OCI-LY3 (cell line): ENCODE measurements at regions not wholly inside any gene's neighbourhood (a gene's known extent, or its start where the extent isn't known, plus 50 kb on each side); places are given as distances from the start of the nearest gene placed in this dataset.

Experiments
- H2AFZ ChIP-seq: fragments of 200-600, 300-600 bp; shearing (Covaris generic); 2 replicates; pipeline ENCODE4 v1.6.0; 2014; ENCODE audit warnings: antibody characterized with exemption, low read depth, low read length
- H3K27ac ChIP-seq: fragments of 200-600, 300-600 bp; sonication (generic); 2 replicates; pipeline ENCODE4 v1.5.1; 2014; ENCODE audit warnings: mild to moderate bottlenecking, low read length, moderate library complexity, mixed read lengths
- H3K27me3 ChIP-seq: fragments of 200-600, 300-600 bp; sonication (generic); 2 replicates; pipeline ENCODE4 v1.6.1; 2014; ENCODE audit warnings: low read depth, low read length, mixed read lengths
- H3K36me3 ChIP-seq: fragments of 200-600, 300-600 bp; sonication (generic); replicated peaks from 2 replicates; pipeline ENCODE3; 2014; ENCODE audit warnings: low read depth, low read length, mixed read lengths
- H3K4me1 ChIP-seq: fragments of 300-600, 200-600 bp; sonication (generic); 2 replicates; pipeline ENCODE4 v1.6.1; 2014; ENCODE audit warnings: low read length, mixed read lengths
- H3K4me2 ChIP-seq: fragments of 200-600, 300-600 bp; sonication (generic); 2 replicates; pipeline ENCODE4 v1.6.1; 2014; ENCODE audit warnings: low read length, mixed read lengths
- H3K4me3 ChIP-seq: fragments of 300-600, 200-600 bp; sonication (generic); 2 replicates; pipeline ENCODE4 v1.5.1; 2014; ENCODE audit warnings: antibody characterized with exemption, mild to moderate bottlenecking, low read length, moderate library complexity
- H3K79me2 ChIP-seq: fragments of 300-600, 200-600 bp; shearing (Covaris generic); 2 replicates; pipeline ENCODE4 v1.6.1; 2014; ENCODE audit warnings: mild to moderate bottlenecking, low read length, mixed read lengths
- H3K9ac ChIP-seq: fragments of 300-600, 200-600 bp; shearing (Covaris generic); 2 replicates; pipeline ENCODE4 v1.6.0; 2014; ENCODE audit warnings: mild to moderate bottlenecking, low read length, moderate library complexity
- H3K9me3 ChIP-seq: fragments of 200-600, 300-600 bp; shearing (Covaris generic); 2 replicates; pipeline ENCODE4 v1.6.1; 2014; ENCODE audit warnings: low read length, mixed read lengths; ENCODE audit not compliant: insufficient read depth
- H4K20me1 ChIP-seq: fragments of 200-600, 300-600 bp; sonication (generic); 2 replicates; pipeline ENCODE4 v1.6.1; 2016; ENCODE audit warnings: low read length, mixed read lengths; ENCODE audit not compliant: insufficient read depth
- EZH2phosphoT487 ChIP-seq: fragments of 200-600 bp; shearing (Covaris generic); IDR thresholded peaks from 2 replicates; pipeline ENCODE4 v1.6.1; 2018; ENCODE audit warnings: antibody characterized with exemption, mixed run types, low read depth
- TF ChIP-seq, protein P1 (sequence below): fragments of 200-600, 300-600 bp; sonication (generic); IDR thresholded peaks from 2 replicates; pipeline ENCODE4 v1.5.1; 2014; ENCODE audit warnings: antibody characterized with exemption, low read length, low read depth

DNA sequence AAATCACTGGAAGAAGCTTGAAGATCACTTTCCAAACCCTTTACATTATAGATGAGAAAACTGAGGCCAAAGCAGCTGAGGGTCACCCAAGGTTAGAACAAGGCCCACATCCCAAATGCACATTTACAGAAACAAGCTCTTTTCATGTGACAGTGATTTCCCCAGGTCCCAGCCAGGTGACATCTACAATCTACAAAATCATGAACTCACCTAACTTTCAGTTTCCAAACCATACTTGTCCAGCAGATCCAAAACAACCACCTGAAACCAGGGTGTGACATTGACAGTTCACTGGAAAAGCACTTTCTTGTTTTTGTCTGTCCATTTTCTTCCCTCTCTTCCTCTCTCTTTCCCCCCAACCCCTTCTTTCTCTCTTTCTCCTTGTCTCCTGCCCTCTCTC, 132.2 kb upstream of the PRICKLE2 start:
- Histone ChIP-seq H4K20me1 (no peaks in the 10 kb centered on the region), H3K27ac (no peak overlapping the region), H3K4me2 (no peak overlapping the region)

DNA sequence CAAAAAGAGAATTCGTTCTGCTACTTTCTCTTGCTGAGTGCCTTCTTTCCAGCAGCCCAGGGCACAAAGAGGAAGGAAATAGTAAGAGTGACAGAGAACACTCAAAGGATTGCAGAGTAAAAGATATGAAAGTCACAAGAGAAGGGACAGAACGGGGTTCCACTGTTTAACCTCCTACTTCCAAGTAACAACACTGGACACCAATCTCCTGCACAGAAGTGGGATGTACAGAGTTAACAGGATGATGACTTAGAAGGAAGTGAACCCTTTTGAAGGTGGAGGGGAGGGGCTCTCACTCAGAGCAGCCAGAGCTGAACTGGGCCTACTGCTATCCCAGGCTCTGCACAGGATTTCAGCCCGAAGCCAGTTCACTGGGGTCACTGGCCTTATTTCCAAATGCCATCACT, 130.1 kb upstream of the PRICKLE2 start:
- TF ChIP-seq EZH2phosphoT487 = no peak
- TF ChIP-seq, protein P1, sequence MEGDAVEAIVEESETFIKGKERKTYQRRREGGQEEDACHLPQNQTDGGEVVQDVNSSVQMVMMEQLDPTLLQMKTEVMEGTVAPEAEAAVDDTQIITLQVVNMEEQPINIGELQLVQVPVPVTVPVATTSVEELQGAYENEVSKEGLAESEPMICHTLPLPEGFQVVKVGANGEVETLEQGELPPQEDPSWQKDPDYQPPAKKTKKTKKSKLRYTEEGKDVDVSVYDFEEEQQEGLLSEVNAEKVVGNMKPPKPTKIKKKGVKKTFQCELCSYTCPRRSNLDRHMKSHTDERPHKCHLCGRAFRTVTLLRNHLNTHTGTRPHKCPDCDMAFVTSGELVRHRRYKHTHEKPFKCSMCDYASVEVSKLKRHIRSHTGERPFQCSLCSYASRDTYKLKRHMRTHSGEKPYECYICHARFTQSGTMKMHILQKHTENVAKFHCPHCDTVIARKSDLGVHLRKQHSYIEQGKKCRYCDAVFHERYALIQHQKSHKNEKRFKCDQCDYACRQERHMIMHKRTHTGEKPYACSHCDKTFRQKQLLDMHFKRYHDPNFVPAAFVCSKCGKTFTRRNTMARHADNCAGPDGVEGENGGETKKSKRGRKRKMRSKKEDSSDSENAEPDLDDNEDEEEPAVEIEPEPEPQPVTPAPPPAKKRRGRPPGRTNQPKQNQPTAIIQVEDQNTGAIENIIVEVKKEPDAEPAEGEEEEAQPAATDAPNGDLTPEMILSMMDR = no peak
- Histone ChIP-seq H3K9me3 (no peaks in the 10 kb centered on the region), H3K4me2 (no peak overlapping the region), H3K4me1 (peaks cover 14% of the 10 kb centered on the region), H3K36me3 (no peaks in the 10 kb centered on the region), H2AFZ (peak overlapping the region; percentile 44; the same call in 1 of the 2 replicates), H4K20me1 (no peaks in the 10 kb centered on the region), H3K9ac (no peak overlapping the region), H3K4me3 (no peak overlapping the region), H3K27ac (no peak overlapping the region), H3K79me2 (no peaks in the 10 kb centered on the region), H3K27me3 (no peaks in the 10 kb centered on the region)

More for the DNA sequence above, 132.2 kb upstream of the PRICKLE2 start:
- H2AFZ ChIP-seq = no peak overlapping the region
- no peak overlapping the region for H3K4me3 ChIP-seq
- TF ChIP-seq, protein P1 = no peak
- no peak for TF ChIP-seq EZH2phosphoT487
- H3K36me3 ChIP-seq = no peaks in the 10 kb centered on the region
- no peaks in the 10 kb centered on the region for H3K27me3 ChIP-seq
- H3K4me1 ChIP-seq = peaks cover 7% of the 10 kb centered on the region; the same call in 1 of the 2 replicates
- H3K9me3 ChIP-seq = no peaks in the 10 kb centered on the region
- H3K79me2 ChIP-seq = no peaks in the 10 kb centered on the region
- no peak overlapping the region for H3K9ac ChIP-seq

DNA sequence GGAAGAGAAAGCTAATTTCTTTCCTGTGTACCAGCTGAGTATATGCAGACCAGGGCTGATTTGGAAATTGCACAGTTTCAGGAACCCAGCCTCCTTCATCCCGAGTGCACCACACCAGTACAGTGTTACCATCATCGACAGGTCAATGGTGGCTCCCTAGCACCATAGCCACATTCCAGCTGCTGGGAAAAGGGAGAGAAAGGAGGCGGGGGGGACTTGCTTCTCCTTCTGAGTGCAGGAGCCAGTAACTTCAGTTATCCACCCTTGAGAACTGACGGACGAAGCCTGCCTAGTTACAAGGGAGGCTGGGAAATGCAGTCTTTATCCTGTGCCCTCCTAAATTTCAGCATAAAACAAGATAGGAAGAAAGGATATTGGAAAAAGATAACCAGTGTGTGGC, 129.7 kb upstream of the PRICKLE2 start:
- no peak for TF ChIP-seq EZH2phosphoT487
- TF ChIP-seq, protein P1 = no peak
- H2AFZ ChIP-seq = peak overlapping the region; percentile 44; the same call in 1 of the 2 replicates
- peaks cover 14% of the 10 kb centered on the region for H3K4me1 ChIP-seq

DNA sequence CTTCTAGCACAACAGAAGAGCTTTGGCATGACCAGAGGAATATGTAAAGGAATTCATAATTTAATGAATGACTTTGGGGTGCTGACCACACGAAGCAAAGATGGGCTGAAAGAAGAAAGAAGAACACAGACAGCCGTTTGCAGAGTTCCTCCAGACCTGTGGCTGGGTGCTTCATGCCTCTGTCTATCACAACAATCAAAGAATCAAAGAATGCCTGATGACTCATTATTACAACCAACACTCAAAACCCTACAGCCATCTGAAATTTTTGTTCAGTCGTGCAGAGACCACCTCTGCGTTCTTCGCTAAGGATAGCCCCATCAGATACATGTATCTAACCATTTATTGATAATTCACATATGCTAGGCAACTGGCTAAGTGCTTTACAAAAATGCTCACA, 129.0 kb upstream of the PRICKLE2 start:
- no peak overlapping the region for H3K4me2 ChIP-seq
- H3K27ac ChIP-seq = no peak overlapping the region
- no peaks in the 10 kb centered on the region for H3K36me3 ChIP-seq
- no peak overlapping the region for H3K4me3 ChIP-seq
- H3K79me2 ChIP-seq = no peaks in the 10 kb centered on the region
- no peaks in the 10 kb centered on the region for H4K20me1 ChIP-seq
- TF ChIP-seq, protein P1 = no peak
- no peak for TF ChIP-seq EZH2phosphoT487
- no peaks in the 10 kb centered on the region for H3K9me3 ChIP-seq
- no peaks in the 10 kb centered on the region for H3K27me3 ChIP-seq
- no peak overlapping the region for H3K9ac ChIP-seq
- H3K4me1 ChIP-seq = peaks cover 14% of the 10 kb centered on the region
- H2AFZ ChIP-seq = no peak overlapping the region

More for the DNA sequence above, 129.7 kb upstream of the PRICKLE2 start:
- H3K4me3 ChIP-seq = no peak overlapping the region
- no peaks in the 10 kb centered on the region for H3K36me3 ChIP-seq
- H3K27ac ChIP-seq = no peak overlapping the region
- no peaks in the 10 kb centered on the region for H4K20me1 ChIP-seq
- no peak overlapping the region for H3K9ac ChIP-seq
- H3K79me2 ChIP-seq = no peaks in the 10 kb centered on the region
- no peak overlapping the region for H3K4me2 ChIP-seq
- no peaks in the 10 kb centered on the region for H3K9me3 ChIP-seq
- H3K27me3 ChIP-seq = no peaks in the 10 kb centered on the region
